ENCODE measurements at regions not wholly inside any gene's neighbourhood (a gene's known extent, or its start where the extent isn't known, plus 50 kb on each side); places are given as distances from the start of the nearest gene placed in this dataset.

DNA sequence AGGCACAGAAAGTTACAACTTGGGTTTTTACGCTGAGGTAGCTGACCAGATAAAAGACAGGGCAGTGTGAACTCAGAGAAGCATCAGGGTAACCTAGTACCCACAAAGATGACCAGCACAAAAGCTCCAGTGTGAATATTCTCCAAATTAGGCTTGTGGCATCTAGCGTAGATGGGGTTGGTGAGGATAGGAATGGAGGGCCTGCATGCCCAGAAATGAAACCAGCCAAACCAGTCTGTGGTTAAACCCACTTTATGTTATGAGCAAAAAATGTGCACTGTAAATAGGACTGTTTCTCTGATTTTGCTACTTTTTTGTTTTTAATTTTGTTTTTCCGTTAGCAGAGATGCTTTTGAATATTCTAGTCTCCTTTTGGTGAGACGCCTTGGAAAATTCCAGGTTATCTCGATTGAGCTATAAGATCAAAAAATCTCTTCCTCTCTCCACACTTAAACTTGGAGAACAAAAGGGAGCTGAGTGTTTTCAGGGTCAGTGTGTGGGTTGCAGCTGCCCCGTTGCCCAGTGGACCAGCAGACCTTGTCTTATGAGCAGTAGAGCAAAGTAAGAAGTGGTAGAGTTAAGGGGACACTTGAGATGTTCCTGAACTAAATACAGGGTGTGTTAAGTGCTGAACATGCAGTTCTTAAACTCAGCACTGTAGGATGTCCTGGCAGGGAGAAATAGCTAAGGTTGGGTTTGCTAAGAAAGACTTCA, 132.9 kb downstream of the C3orf38 start:
- no peak overlapping the region for H3K27ac ChIP-seq (ENCODE audit: low read length)
- H3K79me2 ChIP-seq (ENCODE audit: low read length): no peaks in the 10 kb centered on the region
- H3K9ac ChIP-seq (ENCODE audit: low read length): no peak overlapping the region
- H4K20me1 ChIP-seq (ENCODE audit: insufficient read depth, low read length): no peaks in the 10 kb centered on the region
- H3K4me1 ChIP-seq (ENCODE audit: low read length): no peaks in the 10 kb centered on the region
- H3K27me3 ChIP-seq (ENCODE audit: low read depth, low read length): no peaks in the 10 kb centered on the region
- no peaks in the 10 kb centered on the region for H3K36me3 ChIP-seq (replicated peaks; ENCODE audit: low read depth, low read length)
- TF ChIP-seq EZH2phosphoT487 (IDR thresholded peaks at IDR 0.05; ENCODE audit: low read depth) (no peak), CTCF (IDR thresholded peaks at IDR 0.05; ENCODE audit: low read depth, low read length) (no peak)
- no peak overlapping the region; the same call in 1 of the 2 replicates for H2AFZ ChIP-seq (ENCODE audit: low read depth, low read length)
- H3K4me2 ChIP-seq (ENCODE audit: low read length): no peak overlapping the region
- no peak overlapping the region for H3K4me3 ChIP-seq (ENCODE audit: low read length)
- H3K9me3 ChIP-seq (ENCODE audit: insufficient read depth, low read length): no peaks in the 10 kb centered on the region

GRCh38 chr3:88283242-88283592, 133.5 kb downstream of the C3orf38 start:
- no peaks in the 10 kb centered on the region for H4K20me1 ChIP-seq (ENCODE audit: insufficient read depth, low read length)
- no peaks in the 10 kb centered on the region for H3K36me3 ChIP-seq (replicated peaks; ENCODE audit: low read depth, low read length)
- H3K9me3 ChIP-seq (ENCODE audit: insufficient read depth, low read length): no peaks in the 10 kb centered on the region
- H3K4me3 ChIP-seq (ENCODE audit: low read length): no peak overlapping the region
- TF ChIP-seq CTCF (IDR thresholded peaks at IDR 0.05; ENCODE audit: low read depth, low read length) (no peak), EZH2phosphoT487 (IDR thresholded peaks at IDR 0.05; ENCODE audit: low read depth) (no peak)
- H3K4me2 ChIP-seq (ENCODE audit: low read length): no peak overlapping the region
- no peak overlapping the region for H3K27ac ChIP-seq (ENCODE audit: low read length)
- H3K9ac ChIP-seq (ENCODE audit: low read length): no peak overlapping the region
- no peaks in the 10 kb centered on the region for H3K4me1 ChIP-seq (ENCODE audit: low read length)
- no peak overlapping the region; the same call in 1 of the 2 replicates for H2AFZ ChIP-seq (ENCODE audit: low read depth, low read length)
- no peaks in the 10 kb centered on the region for H3K27me3 ChIP-seq (ENCODE audit: low read depth, low read length)
- no peaks in the 10 kb centered on the region for H3K79me2 ChIP-seq (ENCODE audit: low read length)

DNA sequence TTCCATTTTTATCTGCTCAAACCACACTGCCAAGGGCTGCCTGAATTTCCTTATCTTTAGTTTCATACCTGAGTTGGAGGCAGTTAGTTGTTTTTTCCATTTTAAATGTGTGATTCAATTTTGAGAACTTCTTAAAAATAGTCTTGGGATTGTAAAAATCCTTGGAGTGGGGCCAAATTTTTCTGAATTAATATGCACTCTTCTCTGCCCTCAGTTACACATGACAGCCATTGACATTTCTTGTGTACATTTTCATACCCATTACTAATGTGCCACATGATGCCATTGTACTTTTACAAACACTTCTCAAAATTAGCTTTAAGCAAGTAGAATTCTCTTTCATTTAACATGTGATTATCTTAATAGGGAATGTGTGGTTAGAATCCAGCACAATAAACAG, 141.7 kb downstream of the C3orf38 start:
- no peaks in the 10 kb centered on the region for H3K9me3 ChIP-seq (ENCODE audit: insufficient read depth, low read length)
- no peaks in the 10 kb centered on the region for H3K36me3 ChIP-seq (replicated peaks; ENCODE audit: low read depth, low read length)
- no peak overlapping the region for H3K9ac ChIP-seq (ENCODE audit: low read length)
- H3K4me2 ChIP-seq (ENCODE audit: low read length): no peak overlapping the region
- H3K4me1 ChIP-seq (ENCODE audit: low read length): no peaks in the 10 kb centered on the region
- H3K27ac ChIP-seq (ENCODE audit: low read length): no peak overlapping the region
- no peak overlapping the region for H2AFZ ChIP-seq (ENCODE audit: low read depth, low read length)
- no peaks in the 10 kb centered on the region for H3K79me2 ChIP-seq (ENCODE audit: low read length)
- H3K27me3 ChIP-seq (ENCODE audit: low read depth, low read length): no peaks in the 10 kb centered on the region
- TF ChIP-seq EZH2phosphoT487 (IDR thresholded peaks at IDR 0.05; ENCODE audit: low read depth) (no peak), CTCF (IDR thresholded peaks at IDR 0.05; ENCODE audit: low read depth, low read length) (no peak)
- H3K4me3 ChIP-seq (ENCODE audit: low read length): no peak overlapping the region
- H4K20me1 ChIP-seq (ENCODE audit: insufficient read depth, low read length): no peaks in the 10 kb centered on the region

DNA sequence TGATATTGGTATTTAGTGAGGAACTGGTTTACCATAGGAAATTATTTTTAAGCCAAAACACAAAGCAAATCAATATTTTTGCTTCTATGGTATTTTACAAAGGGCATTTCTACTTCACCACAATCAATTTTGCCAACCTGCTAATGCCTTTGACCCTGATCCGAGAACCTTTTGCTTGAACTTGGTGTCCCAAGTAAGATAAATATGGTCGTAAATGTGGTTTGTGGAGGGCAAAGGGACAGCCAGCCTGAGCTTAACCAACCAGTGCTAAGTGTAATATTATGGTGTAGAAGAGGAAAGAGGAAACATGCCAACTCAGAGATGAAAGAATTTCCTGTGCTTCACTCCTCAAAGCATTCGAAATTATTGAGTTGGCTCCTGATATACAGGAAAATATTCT, 148.4 kb downstream of the C3orf38 start:
- Histone ChIP-seq H3K79me2 (ENCODE audit: low read length) (no peaks in the 10 kb centered on the region), H3K27me3 (ENCODE audit: low read depth, low read length) (no peaks in the 10 kb centered on the region), H4K20me1 (ENCODE audit: insufficient read depth, low read length) (no peaks in the 10 kb centered on the region), H3K36me3 (replicated peaks; ENCODE audit: low read depth, low read length) (no peaks in the 10 kb centered on the region), H3K4me3 (ENCODE audit: low read length) (no peak overlapping the region), H3K9ac (ENCODE audit: low read length) (no peak overlapping the region), H2AFZ (ENCODE audit: low read depth, low read length) (no peak overlapping the region), H3K27ac (ENCODE audit: low read length) (no peak overlapping the region), H3K4me1 (ENCODE audit: low read length) (no peaks in the 10 kb centered on the region), H3K4me2 (ENCODE audit: low read length) (no peak overlapping the region), H3K9me3 (ENCODE audit: insufficient read depth, low read length) (no peaks in the 10 kb centered on the region)
- no peak for TF ChIP-seq CTCF (IDR thresholded peaks at IDR 0.05; ENCODE audit: low read depth, low read length)
- TF ChIP-seq EZH2phosphoT487 (IDR thresholded peaks at IDR 0.05; ENCODE audit: low read depth): no peak

Data from OCI-LY3 (cell line).